GM12865 (cell line): ENCODE measurements at regions not wholly inside any gene's neighbourhood (a gene's known extent, or its start where the extent isn't known, plus 50 kb on each side); places are given as distances from the start of the nearest gene placed in this dataset.

Experiments
- DNase-seq: peaks from one replicate; pipeline ENCODE4 v3.0.0; 2010; ENCODE audit warnings: low read depth
- H3K4me3 ChIP-seq: 2 replicates; pipeline ENCODE4 v1.5.1; 2011; ENCODE audit warnings: mild to moderate bottlenecking, low read depth, low read length, control low read depth
- TF ChIP-seq, protein P1 (sequence below): IDR thresholded peaks from 2 replicates; pipeline ENCODE4 v1.5.1; 2011; ENCODE audit warnings: low read length, control low read depth, low read depth, inconsistent platforms; ENCODE audit not compliant: insufficient read depth; ENCODE audit errors: missing control alignments

DNA sequence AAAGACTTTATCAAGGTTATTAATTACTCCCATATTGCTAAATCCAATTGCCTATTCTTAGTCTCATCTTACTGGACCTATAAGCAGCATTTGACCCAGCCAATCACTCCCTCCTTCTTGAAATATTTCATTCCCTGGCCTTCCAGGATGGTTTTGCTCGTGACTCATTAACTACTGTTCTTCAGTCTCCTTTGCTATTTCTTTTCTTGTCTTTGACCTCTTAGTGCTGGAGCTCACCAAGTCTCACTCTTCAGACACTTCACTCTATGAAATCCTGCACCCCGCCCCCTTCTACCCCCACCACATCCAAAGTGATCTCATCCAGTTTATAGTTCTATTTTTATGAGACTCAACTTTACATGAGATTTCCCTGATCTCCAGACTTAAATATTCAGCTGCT, 803.1 kb upstream of the WWC1 start:
- TF ChIP-seq, protein P1, sequence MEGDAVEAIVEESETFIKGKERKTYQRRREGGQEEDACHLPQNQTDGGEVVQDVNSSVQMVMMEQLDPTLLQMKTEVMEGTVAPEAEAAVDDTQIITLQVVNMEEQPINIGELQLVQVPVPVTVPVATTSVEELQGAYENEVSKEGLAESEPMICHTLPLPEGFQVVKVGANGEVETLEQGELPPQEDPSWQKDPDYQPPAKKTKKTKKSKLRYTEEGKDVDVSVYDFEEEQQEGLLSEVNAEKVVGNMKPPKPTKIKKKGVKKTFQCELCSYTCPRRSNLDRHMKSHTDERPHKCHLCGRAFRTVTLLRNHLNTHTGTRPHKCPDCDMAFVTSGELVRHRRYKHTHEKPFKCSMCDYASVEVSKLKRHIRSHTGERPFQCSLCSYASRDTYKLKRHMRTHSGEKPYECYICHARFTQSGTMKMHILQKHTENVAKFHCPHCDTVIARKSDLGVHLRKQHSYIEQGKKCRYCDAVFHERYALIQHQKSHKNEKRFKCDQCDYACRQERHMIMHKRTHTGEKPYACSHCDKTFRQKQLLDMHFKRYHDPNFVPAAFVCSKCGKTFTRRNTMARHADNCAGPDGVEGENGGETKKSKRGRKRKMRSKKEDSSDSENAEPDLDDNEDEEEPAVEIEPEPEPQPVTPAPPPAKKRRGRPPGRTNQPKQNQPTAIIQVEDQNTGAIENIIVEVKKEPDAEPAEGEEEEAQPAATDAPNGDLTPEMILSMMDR: no peak
- no peak overlapping the region for H3K4me3 ChIP-seq
- no peak for DNase-seq

DNA sequence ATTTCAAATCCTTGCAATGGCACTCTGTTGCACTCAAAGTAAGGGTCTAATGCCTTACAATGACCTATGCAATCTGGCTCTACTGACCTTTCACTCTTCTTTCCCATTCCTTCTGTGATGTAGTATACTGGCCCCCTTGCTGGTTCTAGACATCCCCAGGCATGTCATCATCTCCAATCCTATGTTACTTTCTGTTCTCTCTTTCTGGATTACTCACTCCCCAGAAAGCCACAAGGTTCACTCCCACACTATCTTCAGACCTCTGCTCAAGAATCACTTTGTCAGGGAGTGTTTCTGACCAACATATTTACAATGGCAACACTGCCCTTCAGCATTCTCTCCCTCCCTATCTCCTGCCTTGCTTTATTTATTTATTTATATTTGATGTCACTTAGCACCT, 802.2 kb upstream of the WWC1 start:
- H3K4me3 ChIP-seq: no peak overlapping the region
- peak; percentile 17 for DNase-seq
- TF ChIP-seq, protein P1: no peak

DNA sequence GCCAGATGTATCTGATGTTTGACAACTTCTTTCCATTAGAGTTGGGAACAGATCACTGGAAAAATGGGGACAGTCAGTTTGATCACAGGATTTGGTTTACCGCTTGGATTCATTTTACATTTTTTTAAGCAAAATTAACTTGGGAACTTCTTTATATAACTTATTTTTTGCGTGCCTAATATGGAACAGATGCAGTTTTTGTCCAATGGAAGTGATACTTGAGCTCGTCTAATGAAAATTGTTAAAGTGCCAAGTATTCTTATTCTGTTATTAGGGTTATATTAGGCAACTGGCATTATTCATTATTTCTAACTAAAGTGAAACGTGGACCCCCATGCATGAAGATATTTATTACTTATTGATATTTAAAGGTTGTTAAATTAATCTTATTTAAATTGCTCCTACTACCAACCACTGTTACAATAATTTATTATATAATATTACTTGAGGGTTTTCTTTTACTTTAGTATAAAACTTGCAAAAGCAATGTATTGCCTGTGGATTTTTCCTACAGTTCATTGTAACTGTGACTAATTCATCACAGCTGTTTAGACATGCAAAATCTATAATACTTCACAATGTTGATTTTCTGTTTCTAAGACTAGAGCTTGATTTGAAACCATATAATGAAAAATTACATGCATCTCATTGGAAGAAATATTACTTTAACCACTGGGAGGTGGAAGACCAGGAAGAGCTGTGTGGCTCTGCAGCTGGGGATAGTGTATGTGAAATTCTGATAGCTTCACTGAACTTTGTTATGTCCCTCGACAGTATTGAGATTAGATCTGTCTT, 787.3 kb upstream of the WWC1 start:
- no peak for DNase-seq
- no peak overlapping the region for H3K4me3 ChIP-seq
- TF ChIP-seq, protein P1: no peak

DNA sequence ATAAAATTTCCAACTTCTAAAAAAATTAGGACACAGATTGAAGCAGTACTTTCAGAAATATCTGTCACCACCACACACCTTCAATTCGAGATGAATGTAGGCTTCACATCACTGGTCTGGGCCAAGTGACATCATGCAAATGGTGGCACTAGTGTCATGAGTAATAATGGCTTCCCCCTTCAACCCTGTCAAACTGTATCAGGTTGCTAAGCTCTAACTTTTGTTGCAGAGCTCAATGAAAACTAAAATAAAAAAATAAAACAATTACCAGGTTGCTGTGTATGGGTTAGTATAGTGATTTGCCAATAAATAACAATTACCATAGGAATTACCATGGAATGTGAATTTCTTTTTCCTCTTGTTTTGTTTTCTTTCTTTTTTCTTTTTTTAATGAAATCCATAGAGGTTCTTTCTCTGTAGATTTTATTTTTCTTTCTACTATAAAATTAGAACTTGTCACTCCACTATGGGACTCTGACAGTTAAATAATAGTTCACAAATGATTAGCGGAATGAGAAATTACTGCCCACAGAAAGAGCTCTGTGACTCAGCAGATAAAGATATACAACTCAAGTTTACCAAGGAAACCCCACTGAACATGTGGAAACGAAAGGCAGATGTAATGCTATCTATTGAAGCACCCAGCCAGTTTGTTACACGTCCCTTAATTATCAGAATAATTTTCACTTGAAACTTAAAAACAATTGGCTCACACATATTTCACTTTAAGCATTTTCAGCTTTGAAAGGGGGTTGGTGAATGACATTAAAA, 783.8 kb upstream of the WWC1 start:
- TF ChIP-seq, protein P1: no peak
- no peak for DNase-seq
- H3K4me3 ChIP-seq: no peak overlapping the region

DNA sequence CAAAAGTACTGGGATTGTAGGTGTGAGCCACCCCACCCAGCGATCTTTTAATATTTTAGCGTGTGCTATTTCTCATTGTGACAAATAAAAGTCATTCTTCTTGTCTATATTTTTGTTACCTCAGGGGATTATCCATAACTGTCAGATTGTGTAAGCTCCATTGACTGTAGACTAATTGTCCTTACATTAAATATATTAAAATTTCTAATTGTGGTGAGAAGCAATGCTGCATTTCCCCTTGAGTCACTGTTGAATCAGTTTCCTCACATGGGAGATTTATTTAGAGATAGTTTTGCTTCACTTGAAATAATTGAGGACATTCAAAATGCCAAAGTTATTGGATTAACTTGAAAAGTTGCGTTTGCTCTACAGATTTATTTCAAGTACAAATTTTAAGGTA, 782.4 kb upstream of the WWC1 start:
- no peak overlapping the region for H3K4me3 ChIP-seq
- TF ChIP-seq, protein P1: no peak
- no peak for DNase-seq

DNA sequence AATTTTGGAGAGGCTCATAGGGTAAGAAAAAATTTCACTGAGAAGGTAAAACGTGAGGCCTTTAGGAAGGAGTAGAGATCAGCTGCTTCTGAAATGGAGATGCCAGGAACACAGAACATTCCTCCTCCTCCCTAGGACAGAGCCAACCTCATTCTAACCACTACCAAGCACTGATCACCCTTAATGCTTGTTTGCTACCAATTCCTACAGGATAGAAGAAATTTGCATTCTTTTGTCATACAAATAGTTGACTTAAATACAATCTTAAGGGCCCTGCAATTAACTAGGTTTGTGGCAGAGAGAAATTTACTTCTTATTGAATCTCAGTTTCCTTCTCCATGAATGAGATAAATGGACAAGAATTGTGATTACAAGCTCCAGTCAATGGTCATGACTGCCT, 780.2 kb upstream of the WWC1 start:
- DNase-seq: no peak
- TF ChIP-seq, protein P1: no peak
- no peak overlapping the region for H3K4me3 ChIP-seq
